Fibroblast of the aortic adventitia (primary cell): ENCODE measurements at regions not wholly inside any gene's neighbourhood (a gene's known extent, or its start where the extent isn't known, plus 50 kb on each side); places are given as distances from the start of the nearest gene placed in this dataset.

ENCODE experiments used
- DNase-seq: peaks from one replicate; pipeline ENCODE4 v3.0.0-alpha.2; 2010; ENCODE audit warnings: low read depth
- H3K4me3 ChIP-seq: 2 replicates; pipeline ENCODE4 v1.5.1; 2011; ENCODE audit warnings: low read depth, mild to moderate bottlenecking, control low read depth, low read length, moderate library complexity
- CTCF ChIP-seq: IDR thresholded peaks from 2 replicates; pipeline ENCODE4 v1.5.1; 2011; ENCODE audit warnings: mild to moderate bottlenecking, low read length, control low read depth, inconsistent platforms; ENCODE audit not compliant: insufficient read depth

- no peak overlapping the region for H3K4me3 ChIP-seq
- no peak for DNase-seq
- TF ChIP-seq CTCF: no peak
Observed at GRCh38 chr15:96413657-96414056, 83.2 kb downstream of the NR2F2 start.

- no peak overlapping the region for H3K4me3 ChIP-seq
- DNase-seq: no peak
- no peak for TF ChIP-seq CTCF
Observed at GRCh38 chr15:96414875-96415274, 84.4 kb downstream of the NR2F2 start.

- H3K4me3 ChIP-seq: no peak overlapping the region
Observed at GRCh38 chr15:96415513-96416217, 85.2 kb downstream of the NR2F2 start.

GRCh38 chr15:96416218-96416933 lies 85.9 kb downstream of the NR2F2 start:
- no peak overlapping the region for H3K4me3 ChIP-seq
- DNase-seq: no peak

More at GRCh38 chr15:96415513-96416217, 85.2 kb downstream of the NR2F2 start:
- no peak for DNase-seq
- TF ChIP-seq CTCF: no peak

GRCh38 chr15:96416934-96417759 lies 86.6 kb downstream of the NR2F2 start:
- peak overlapping the region; percentile 10 for H3K4me3 ChIP-seq
- DNase-seq: peak; percentile 14
- no peak for TF ChIP-seq CTCF

More at GRCh38 chr15:96416218-96416933, 85.9 kb downstream of the NR2F2 start:
- TF ChIP-seq CTCF: no peak

- H3K4me3 ChIP-seq: no peak overlapping the region
- DNase-seq: no peak
- TF ChIP-seq CTCF: no peak
Observed at GRCh38 chr15:96417760-96418130, 87.2 kb downstream of the NR2F2 start.
